H9 (cell line): ENCODE measurements at regions not wholly inside any gene's neighbourhood (a gene's known extent, or its start where the extent isn't known, plus 50 kb on each side); places are given as distances from the start of the nearest gene placed in this dataset.
A peak's percentile ranks its signal among the peaks of the same experiment; 100 is the strongest.

Experiments used
- DNase-seq: peaks from one replicate; pipeline ENCODE4 v3.0.0-alpha.2; 2017
- H2AFZ ChIP-seq: one replicate; pipeline ENCODE4 v1.6.1; 2013; ENCODE audit warnings: mild to moderate bottlenecking, low read length, control low read depth, moderate library complexity
- H2AK5ac ChIP-seq: 2 replicates; pipeline ENCODE4 v1.6.1; 2013; ENCODE audit warnings: low read length, control low read depth, mixed read lengths; ENCODE audit not compliant: insufficient read length
- H2BK120ac ChIP-seq: one replicate; pipeline ENCODE4 v1.6.1; 2013; ENCODE audit warnings: low read depth, mild to moderate bottlenecking, low read length, control low read depth, inconsistent platforms; ENCODE audit not compliant: poor library complexity, severe bottlenecking
- H2BK12ac ChIP-seq: 2 replicates; pipeline ENCODE4 v1.6.1; 2013; ENCODE audit warnings: low read length, control low read depth, mixed read lengths, low read depth; ENCODE audit not compliant: insufficient read length
- H2BK15ac ChIP-seq: 2 replicates; pipeline ENCODE4 v1.6.1; 2013; ENCODE audit warnings: low read depth, low read length, control low read depth
- H2BK20ac ChIP-seq: one replicate; pipeline ENCODE4 v1.6.1; 2013; ENCODE audit warnings: low read depth, mild to moderate bottlenecking, low read length, control low read depth, inconsistent platforms; ENCODE audit not compliant: poor library complexity, severe bottlenecking
- H2BK5ac ChIP-seq: 2 replicates; pipeline ENCODE4 v1.6.1; 2013; ENCODE audit warnings: low read length, control low read depth, mixed read lengths; ENCODE audit not compliant: insufficient read length
- H3K14ac ChIP-seq: 2 replicates; pipeline ENCODE4 v1.6.1; 2013; ENCODE audit warnings: low read length, control low read depth; ENCODE audit not compliant: insufficient read depth
- H3K18ac ChIP-seq: 2 replicates; pipeline ENCODE4 v1.6.1; 2013; ENCODE audit warnings: low read depth, mild to moderate bottlenecking, mixed read lengths, low read length, control low read depth; ENCODE audit not compliant: insufficient read length
- H3K23ac ChIP-seq: 2 replicates; pipeline ENCODE4 v1.6.1; 2013; ENCODE audit warnings: low read length, control low read depth, mixed read lengths, low read depth; ENCODE audit not compliant: insufficient read length
- H3K23me2 ChIP-seq: 2 replicates; pipeline ENCODE4 v1.6.1; 2013; ENCODE audit warnings: low read depth, mild to moderate bottlenecking, mixed read lengths, low read length, control low read depth; ENCODE audit not compliant: insufficient read length, poor library complexity, severe bottlenecking
- H3K27ac ChIP-seq: 2 replicates; pipeline ENCODE4 v1.5.1; 2013; ENCODE audit warnings: low read length, control low read depth, mixed read lengths, low read depth; ENCODE audit not compliant: insufficient read length
- H3K27me3 ChIP-seq: 2 replicates; pipeline ENCODE4 v1.6.1; 2013; ENCODE audit warnings: low read length, control low read depth, inconsistent platforms; ENCODE audit not compliant: insufficient read depth
- H3K4ac ChIP-seq: 2 replicates; pipeline ENCODE4 v1.6.1; 2013; ENCODE audit warnings: low read depth, mild to moderate bottlenecking, control low read depth, inconsistent platforms, low read length, moderate library complexity
- H3K4me1 ChIP-seq: 2 replicates; pipeline ENCODE4 v1.6.1; 2013; ENCODE audit warnings: low read length, control low read depth, inconsistent platforms; ENCODE audit not compliant: insufficient read depth
- H3K4me2 ChIP-seq: 2 replicates; pipeline ENCODE4 v1.6.1; 2013; ENCODE audit warnings: low read length, control low read depth, mixed read lengths; ENCODE audit not compliant: insufficient read length, insufficient read depth
- H3K56ac ChIP-seq: 2 replicates; pipeline ENCODE4 v1.6.1; 2013; ENCODE audit warnings: low read depth, mild to moderate bottlenecking, mixed read lengths, low read length, control low read depth; ENCODE audit not compliant: insufficient read length
- H3K79me1 ChIP-seq: 2 replicates; pipeline ENCODE4 v1.6.1; 2013; ENCODE audit warnings: low read depth, mild to moderate bottlenecking, moderate library complexity, low read length, control low read depth, inconsistent platforms; ENCODE audit not compliant: insufficient read depth, poor library complexity, severe bottlenecking
- H3K79me2 ChIP-seq: 2 replicates; pipeline ENCODE4 v1.6.1; 2013; ENCODE audit warnings: low read length, control low read depth, inconsistent platforms; ENCODE audit not compliant: insufficient read depth
- H3K9ac ChIP-seq: 2 replicates; pipeline ENCODE4 v1.6.1; 2013; ENCODE audit warnings: low read length, control low read depth, mixed read lengths; ENCODE audit not compliant: insufficient read length; ENCODE audit errors: extremely low read depth
- H3K9me3 ChIP-seq: one replicate; pipeline ENCODE4 v1.6.1; 2013; ENCODE audit warnings: low read depth, low read length, inconsistent platforms; ENCODE audit not compliant: control insufficient read depth
- H3T11ph ChIP-seq: one replicate; pipeline ENCODE4 v1.6.1; 2013; ENCODE audit warnings: mild to moderate bottlenecking, low read length, control low read depth, inconsistent platforms
- H4K20me1 ChIP-seq: one replicate; pipeline ENCODE4 v1.6.1; 2013; ENCODE audit not compliant: control insufficient read depth, insufficient read length, insufficient read depth
- H4K5ac ChIP-seq: 2 replicates; pipeline ENCODE4 v1.6.1; 2013; ENCODE audit warnings: low read depth, mild to moderate bottlenecking, mixed read lengths, low read length, control low read depth; ENCODE audit not compliant: insufficient read length
- H4K8ac ChIP-seq: replicated peaks from 2 replicates; pipeline ENCODE4 v1.6.1; 2013; ENCODE audit warnings: low read length, control low read depth, mixed read lengths, low read depth; ENCODE audit not compliant: insufficient read length
- H4K91ac ChIP-seq: 2 replicates; pipeline ENCODE4 v1.6.1; 2013; ENCODE audit warnings: low read depth, mild to moderate bottlenecking, moderate library complexity, mixed read lengths, low read length, control low read depth; ENCODE audit not compliant: insufficient read length
- H3K27ac Mint-ChIP-seq, 3 experiments: 2 replicates in 2 of 3; 3 replicates in 1 of 3; pipeline ENCODE4 v1.8.0; 2020 to 2021; ENCODE audit warnings: mixed read lengths in 3 of 3, mild to moderate bottlenecking in 1 of 3, moderate library complexity in 1 of 3
- H3K27me3 Mint-ChIP-seq: 2 replicates; pipeline ENCODE4 v1.8.0; 2021; ENCODE audit warnings: low read depth, mild to moderate bottlenecking, moderate library complexity, mixed read lengths
- H3K36me3 Mint-ChIP-seq, 3 experiments: 2 replicates in 2 of 3; 3 replicates in 1 of 3; pipeline ENCODE4 v1.8.0; 2020 to 2021; ENCODE audit warnings: low read depth in 3 of 3, mixed read lengths in 3 of 3; ENCODE audit not compliant: insufficient read depth in 1 of 3
- H3K4me1 Mint-ChIP-seq, 2 experiments: 2 replicates each; pipeline ENCODE4 v1.8.0; 2020; ENCODE audit warnings: mixed read lengths in 2 of 2
- H3K4me3 Mint-ChIP-seq, 2 experiments: 2 replicates in 1 of 2; 3 replicates in 1 of 2; pipeline ENCODE4 v1.8.0; 2020 to 2021; ENCODE audit warnings: mild to moderate bottlenecking in 2 of 2, mixed read lengths in 2 of 2, moderate library complexity in 1 of 2
- H3K9me3 Mint-ChIP-seq, 2 experiments: 2 replicates in 1 of 2; 3 replicates in 1 of 2; pipeline ENCODE4 v1.8.0; 2020; ENCODE audit warnings: mild to moderate bottlenecking in 2 of 2, mixed read lengths in 2 of 2, moderate library complexity in 1 of 2
- WGBS: extraction: QIAGEN DNeasy Blood & Tissue Kit; methylation state at CpG from one replicate; pipeline ENCODE4 v1.1.7; 2013; ENCODE audit warnings: missing lambda C conversion rate, low lambda C conversion rate, mixed read lengths; ENCODE audit not compliant: insufficient read length; ENCODE audit errors: extremely low coverage; 5-methylcytosine and 5-hydroxymethylcytosine counted together
- TF ChIP-seq, protein P1 (sequence below): fragments of 200-600 bp; sonication (generic); conservative IDR thresholded peaks from 3 replicates; pipeline ENCODE4 v1.8.0; 2021; ENCODE audit warnings: antibody characterized with exemption, mild to moderate bottlenecking

DNA sequence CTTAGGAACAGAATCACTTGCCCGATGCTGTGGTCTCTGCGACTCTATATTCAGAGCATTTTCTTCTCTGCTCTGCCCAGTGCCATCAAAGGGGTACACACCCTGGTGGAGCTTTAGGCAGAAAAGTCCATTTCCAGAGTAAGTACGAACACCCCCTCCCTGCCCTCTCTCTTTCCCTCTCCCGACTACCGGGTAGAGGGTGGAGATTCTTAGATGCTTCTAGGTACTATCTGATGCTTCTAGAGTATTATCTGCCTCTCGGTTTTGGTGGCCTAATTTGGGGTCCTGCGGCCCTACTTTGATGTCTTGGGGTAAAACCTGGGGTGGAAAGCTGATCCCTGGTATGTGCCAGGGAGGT is 245.4 kb upstream of the SOX4 start:
- H2BK5ac ChIP-seq, result no peak overlapping the region
- no peaks in the 10 kb centered on the region for H3K79me1 ChIP-seq
- no peak overlapping the region for H2BK12ac ChIP-seq
- H2BK20ac ChIP-seq, result no peak overlapping the region
- no peaks in the 10 kb centered on the region for H3K9me3 ChIP-seq
- H2AK5ac ChIP-seq, result no peak overlapping the region
- H2AFZ ChIP-seq, result no peak overlapping the region
- TF ChIP-seq, protein P1, sequence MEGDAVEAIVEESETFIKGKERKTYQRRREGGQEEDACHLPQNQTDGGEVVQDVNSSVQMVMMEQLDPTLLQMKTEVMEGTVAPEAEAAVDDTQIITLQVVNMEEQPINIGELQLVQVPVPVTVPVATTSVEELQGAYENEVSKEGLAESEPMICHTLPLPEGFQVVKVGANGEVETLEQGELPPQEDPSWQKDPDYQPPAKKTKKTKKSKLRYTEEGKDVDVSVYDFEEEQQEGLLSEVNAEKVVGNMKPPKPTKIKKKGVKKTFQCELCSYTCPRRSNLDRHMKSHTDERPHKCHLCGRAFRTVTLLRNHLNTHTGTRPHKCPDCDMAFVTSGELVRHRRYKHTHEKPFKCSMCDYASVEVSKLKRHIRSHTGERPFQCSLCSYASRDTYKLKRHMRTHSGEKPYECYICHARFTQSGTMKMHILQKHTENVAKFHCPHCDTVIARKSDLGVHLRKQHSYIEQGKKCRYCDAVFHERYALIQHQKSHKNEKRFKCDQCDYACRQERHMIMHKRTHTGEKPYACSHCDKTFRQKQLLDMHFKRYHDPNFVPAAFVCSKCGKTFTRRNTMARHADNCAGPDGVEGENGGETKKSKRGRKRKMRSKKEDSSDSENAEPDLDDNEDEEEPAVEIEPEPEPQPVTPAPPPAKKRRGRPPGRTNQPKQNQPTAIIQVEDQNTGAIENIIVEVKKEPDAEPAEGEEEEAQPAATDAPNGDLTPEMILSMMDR, result no peak
- no peak overlapping the region for H2BK15ac ChIP-seq
- Mint-ChIP-seq H3K27me3 (no peaks in the 10 kb centered on the region), H3K4me3 (no peak overlapping the region), H3K27ac (no peak overlapping the region), H3K4me1 (peaks cover 9 to 13% of the 10 kb centered on the region in 2 experiments), H3K36me3 (no peaks in the 10 kb centered on the region), H3K9me3 (peaks cover 0 to 3% of the 10 kb centered on the region in 2 experiments; a peak in 2 of 5 replicates)
- H4K91ac ChIP-seq, result no peak overlapping the region
- no peak overlapping the region for H3K4me2 ChIP-seq
- H3K23me2 ChIP-seq, result no peaks in the 10 kb centered on the region
- H3K27ac ChIP-seq, result no peak overlapping the region
- no peak overlapping the region for H3K23ac ChIP-seq
- no peak overlapping the region for H3K14ac ChIP-seq
- DNase-seq, result no peak
- H4K20me1 ChIP-seq, result no peaks in the 10 kb centered on the region
- H2BK120ac ChIP-seq, result peak overlapping the region; percentile 67
- no peak overlapping the region for H3K4ac ChIP-seq
- no peak overlapping the region for H3K18ac ChIP-seq
- H4K8ac ChIP-seq, result no peak overlapping the region
- H3K56ac ChIP-seq, result no peak overlapping the region
- no peaks in the 10 kb centered on the region for H3K27me3 ChIP-seq
- H3K9ac ChIP-seq, result no peak overlapping the region
- no peaks in the 10 kb centered on the region for H3K79me2 ChIP-seq
- H4K5ac ChIP-seq, result no peak overlapping the region
- WGBS, result no CpG with 5 or more reads among the region's 7 CpGs
- no peak overlapping the region for H3T11ph ChIP-seq
- no peaks in the 10 kb centered on the region for H3K4me1 ChIP-seq
